DND-41 (cell line): ENCODE measurements at regions not wholly inside any gene's neighbourhood (a gene's known extent, or its start where the extent isn't known, plus 50 kb on each side); places are given as distances from the start of the nearest gene placed in this dataset.

Experiments
- ATAC-seq: fragments of 200-7000 bp; cut with Tn5 transposase; 3 replicates; pipeline ENCODE4 v1.9.1; 2021; ENCODE audit warnings: low read depth; ENCODE audit not compliant: insufficient read depth
- DNase-seq: peaks from one replicate; pipeline ENCODE4 v3.0.0-alpha.2; 2020
- H2AFZ ChIP-seq: 2 replicates; pipeline ENCODE4 v1.6.0; 2012; ENCODE audit warnings: low read depth, low read length
- H3K27ac ChIP-seq: 2 replicates; pipeline ENCODE4 v1.5.1; 2012; ENCODE audit warnings: low read length, inconsistent platforms
- H3K27me3 ChIP-seq: fragments of 200-600 bp; sonication (generic); 2 replicates; pipeline ENCODE4 v1.6.0; 2012; ENCODE audit warnings: low read length, mild to moderate bottlenecking, inconsistent platforms; ENCODE audit not compliant: insufficient read depth, poor library complexity
- H3K36me3 ChIP-seq: 2 replicates; pipeline ENCODE4 v1.5.1; 2012; ENCODE audit warnings: low read length, inconsistent platforms; ENCODE audit not compliant: insufficient read depth
- H3K4me1 ChIP-seq: 2 replicates; pipeline ENCODE4 v1.5.1; 2012; ENCODE audit warnings: mild to moderate bottlenecking, low read length; ENCODE audit not compliant: insufficient read depth
- H3K4me2 ChIP-seq: 2 replicates; pipeline ENCODE4 v1.6.0; 2012; ENCODE audit warnings: mild to moderate bottlenecking, moderate library complexity, low read length, inconsistent platforms; ENCODE audit not compliant: insufficient read depth
- H3K4me3 ChIP-seq, 2 experiments: fragments of 200-600 bp in 1 of 2; shearing (Covaris generic) in 1 of 2; 2 replicates each; pipeline ENCODE4 v1.5.1; 2012 to 2016; ENCODE audit warnings: inconsistent platforms in 2 of 2, low read length in 2 of 2, mild to moderate bottlenecking in 2 of 2, low read depth in 1 of 2, moderate library complexity in 1 of 2
- H3K79me2 ChIP-seq: 2 replicates; pipeline ENCODE4 v1.6.0; 2012; ENCODE audit warnings: low read length, inconsistent platforms; ENCODE audit not compliant: insufficient read depth
- H3K9ac ChIP-seq: 2 replicates; pipeline ENCODE4 v1.6.0; 2012; ENCODE audit warnings: low read depth, mild to moderate bottlenecking, inconsistent platforms, low read length, moderate library complexity
- H3K9me3 ChIP-seq: 2 replicates; pipeline ENCODE4 v1.5.1; 2012; ENCODE audit warnings: low read length, moderate library complexity, mild to moderate bottlenecking, inconsistent platforms; ENCODE audit not compliant: insufficient read depth, severe bottlenecking
- H4K20me1 ChIP-seq: 2 replicates; pipeline ENCODE4 v1.6.0; 2012; ENCODE audit warnings: low read length; ENCODE audit not compliant: insufficient read depth
- EZH2 ChIP-seq: IDR thresholded peaks from 3 replicates; pipeline ENCODE4 v1.6.1; 2012; ENCODE audit warnings: borderline replicate concordance, low read depth, mild to moderate bottlenecking, moderate library complexity, low read length, inconsistent platforms; ENCODE audit not compliant: severe bottlenecking
- TF ChIP-seq, protein P1 (sequence below): IDR thresholded peaks from 2 replicates; pipeline ENCODE4 v1.5.1; 2012; ENCODE audit warnings: borderline replicate concordance, low read length, moderate library complexity, mild to moderate bottlenecking; ENCODE audit not compliant: poor library complexity, severe bottlenecking; ENCODE audit errors: extremely low read depth

DNA sequence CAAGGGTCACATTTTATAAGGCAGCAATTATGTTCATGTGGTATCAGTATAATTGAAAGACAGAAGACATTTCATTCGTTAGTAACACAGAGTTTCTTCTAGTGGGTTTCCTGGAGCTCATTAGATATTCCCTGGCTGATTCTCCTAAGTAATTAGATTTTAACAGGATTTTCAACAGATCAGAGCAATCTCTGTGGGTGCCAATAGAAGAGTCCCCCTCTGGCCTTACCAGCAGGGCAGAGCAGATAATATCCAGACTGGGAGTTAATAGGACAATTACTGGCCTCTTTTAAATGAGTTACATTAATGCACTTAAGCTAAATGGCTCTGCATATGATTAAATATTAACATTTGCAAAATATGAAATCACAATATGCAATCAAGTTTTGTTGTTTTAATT is 74.2 kb upstream of the FOXD3 start:
- DNase-seq (no peak), ATAC-seq (no peak)
- TF ChIP-seq, protein P1, sequence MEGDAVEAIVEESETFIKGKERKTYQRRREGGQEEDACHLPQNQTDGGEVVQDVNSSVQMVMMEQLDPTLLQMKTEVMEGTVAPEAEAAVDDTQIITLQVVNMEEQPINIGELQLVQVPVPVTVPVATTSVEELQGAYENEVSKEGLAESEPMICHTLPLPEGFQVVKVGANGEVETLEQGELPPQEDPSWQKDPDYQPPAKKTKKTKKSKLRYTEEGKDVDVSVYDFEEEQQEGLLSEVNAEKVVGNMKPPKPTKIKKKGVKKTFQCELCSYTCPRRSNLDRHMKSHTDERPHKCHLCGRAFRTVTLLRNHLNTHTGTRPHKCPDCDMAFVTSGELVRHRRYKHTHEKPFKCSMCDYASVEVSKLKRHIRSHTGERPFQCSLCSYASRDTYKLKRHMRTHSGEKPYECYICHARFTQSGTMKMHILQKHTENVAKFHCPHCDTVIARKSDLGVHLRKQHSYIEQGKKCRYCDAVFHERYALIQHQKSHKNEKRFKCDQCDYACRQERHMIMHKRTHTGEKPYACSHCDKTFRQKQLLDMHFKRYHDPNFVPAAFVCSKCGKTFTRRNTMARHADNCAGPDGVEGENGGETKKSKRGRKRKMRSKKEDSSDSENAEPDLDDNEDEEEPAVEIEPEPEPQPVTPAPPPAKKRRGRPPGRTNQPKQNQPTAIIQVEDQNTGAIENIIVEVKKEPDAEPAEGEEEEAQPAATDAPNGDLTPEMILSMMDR: no peak
- TF ChIP-seq EZH2: no peak
- H3K9me3 ChIP-seq: no peaks in the 10 kb centered on the region
- H3K27ac ChIP-seq: no peak overlapping the region
- H3K9ac ChIP-seq: no peak overlapping the region
- no peak overlapping the region for H2AFZ ChIP-seq
- no peak overlapping the region for H3K4me3 ChIP-seq
- H3K27me3 ChIP-seq: no peaks in the 10 kb centered on the region
- H4K20me1 ChIP-seq: no peaks in the 10 kb centered on the region
- H3K79me2 ChIP-seq: no peaks in the 10 kb centered on the region
- no peaks in the 10 kb centered on the region for H3K4me1 ChIP-seq
- no peak overlapping the region for H3K4me2 ChIP-seq
- H3K36me3 ChIP-seq: no peaks in the 10 kb centered on the region

DNA sequence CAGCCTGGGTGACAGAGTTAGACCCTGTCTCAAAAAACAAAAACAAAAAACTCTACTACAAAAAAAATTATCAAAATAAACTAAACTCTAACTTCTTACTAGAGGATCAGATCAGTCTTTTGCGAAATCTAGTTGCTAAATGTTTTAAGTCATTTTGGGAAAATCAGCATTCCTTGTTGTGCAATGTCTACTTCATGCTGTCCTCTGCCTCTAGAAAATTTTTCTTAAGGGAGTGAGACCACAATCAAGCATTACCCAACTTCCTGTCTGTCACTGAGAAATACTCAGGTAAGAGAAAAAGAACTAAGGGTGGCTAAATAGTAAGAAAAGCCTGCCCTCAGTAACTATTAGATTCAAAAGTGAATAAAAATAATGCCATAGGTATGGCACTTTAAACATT is 67.2 kb upstream of the FOXD3 start:
- no peak overlapping the region for H3K4me2 ChIP-seq
- ATAC-seq (no peak), DNase-seq (no peak)
- no peaks in the 10 kb centered on the region for H3K4me1 ChIP-seq
- H3K4me3 ChIP-seq: no peak overlapping the region
- no peak for TF ChIP-seq EZH2
- TF ChIP-seq, protein P1: no peak
- H3K9me3 ChIP-seq: no peaks in the 10 kb centered on the region
- no peak overlapping the region for H3K27ac ChIP-seq
- H3K9ac ChIP-seq: no peak overlapping the region
- no peaks in the 10 kb centered on the region for H4K20me1 ChIP-seq
- H2AFZ ChIP-seq: no peak overlapping the region
- H3K36me3 ChIP-seq: no peaks in the 10 kb centered on the region
- no peaks in the 10 kb centered on the region for H3K27me3 ChIP-seq
- no peaks in the 10 kb centered on the region for H3K79me2 ChIP-seq

DNA sequence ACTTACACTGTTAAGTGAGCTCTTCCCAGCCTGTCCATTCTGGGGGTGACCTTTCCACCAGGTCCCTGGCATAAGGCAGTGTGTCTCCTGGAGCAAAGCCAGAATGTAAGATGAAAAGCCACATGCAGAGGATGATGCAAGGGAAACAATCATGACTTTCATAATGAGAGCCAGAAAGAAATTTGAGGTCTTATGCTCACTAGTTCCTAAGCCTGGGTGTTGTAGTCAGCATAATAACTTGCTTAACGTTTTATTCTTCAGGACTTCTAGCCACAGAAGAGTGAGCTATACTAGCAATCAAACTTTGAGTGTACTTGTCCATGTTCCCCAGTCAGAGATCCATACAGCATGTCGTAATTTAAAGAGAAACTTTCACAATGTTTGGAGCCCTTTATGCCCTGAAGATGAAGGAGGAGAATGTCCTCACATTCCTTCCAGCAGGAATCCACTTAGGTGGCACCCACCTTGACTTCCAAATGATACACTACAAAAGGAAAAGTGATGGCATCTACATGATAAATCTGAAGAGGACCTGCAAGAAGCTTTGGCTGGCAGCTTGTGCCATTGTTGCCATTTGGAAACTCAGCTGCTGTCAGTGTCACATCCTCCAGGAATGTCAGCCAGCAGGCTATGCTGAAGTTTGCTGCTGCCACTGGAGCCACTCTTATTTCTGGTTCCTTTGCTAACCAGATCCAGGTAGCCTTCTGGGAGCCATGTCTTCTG is 60.5 kb upstream of the FOXD3 start:
- Histone ChIP-seq H3K36me3 (no peaks in the 10 kb centered on the region), H3K9ac (no peak overlapping the region), H4K20me1 (no peaks in the 10 kb centered on the region), H3K9me3 (no peaks in the 10 kb centered on the region), H3K4me3 (no peak overlapping the region), H3K27me3 (no peaks in the 10 kb centered on the region), H3K27ac (no peak overlapping the region), H3K4me2 (no peak overlapping the region), H3K79me2 (no peaks in the 10 kb centered on the region), H3K4me1 (no peaks in the 10 kb centered on the region), H2AFZ (no peak overlapping the region)
- no peak for TF ChIP-seq EZH2
- TF ChIP-seq, protein P1: no peak
- DNase-seq (no peak), ATAC-seq (no peak)

DNA sequence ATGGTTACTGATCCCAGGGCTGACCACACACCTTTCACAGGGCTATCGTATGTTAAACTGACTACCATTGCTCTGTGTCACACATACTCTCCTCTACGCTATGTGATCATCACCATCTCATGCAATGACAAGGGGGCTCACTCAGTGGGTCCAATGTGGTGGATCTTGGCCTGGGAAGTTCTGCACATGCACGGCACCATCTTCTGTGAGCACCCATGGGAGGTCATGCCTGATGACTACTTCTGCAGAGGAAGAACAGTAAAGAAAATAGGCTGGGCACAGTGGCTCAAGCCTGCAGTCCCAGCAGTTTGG is 60.0 kb upstream of the FOXD3 start:
- no peak overlapping the region for H3K9ac ChIP-seq
- no peak overlapping the region for H3K27ac ChIP-seq
- no peak for ATAC-seq
- no peaks in the 10 kb centered on the region for H3K9me3 ChIP-seq
- H3K4me3 ChIP-seq: no peak overlapping the region
- no peak for DNase-seq
- H4K20me1 ChIP-seq: no peaks in the 10 kb centered on the region
- H3K4me1 ChIP-seq: no peaks in the 10 kb centered on the region
- no peak for TF ChIP-seq EZH2
- TF ChIP-seq, protein P1: no peak
- no peaks in the 10 kb centered on the region for H3K27me3 ChIP-seq
- no peaks in the 10 kb centered on the region for H3K79me2 ChIP-seq
- no peak overlapping the region for H2AFZ ChIP-seq
- H3K36me3 ChIP-seq: no peaks in the 10 kb centered on the region
- no peak overlapping the region for H3K4me2 ChIP-seq
